H9 (cell line): ENCODE measurements at regions not wholly inside any gene's neighbourhood (a gene's known extent, or its start where the extent isn't known, plus 50 kb on each side); places are given as distances from the start of the nearest gene placed in this dataset.

ENCODE experiments used
- DNase-seq: peaks from one replicate; pipeline ENCODE4 v3.0.0-alpha.2; 2017
- H2AFZ ChIP-seq: one replicate; pipeline ENCODE4 v1.6.1; 2013; ENCODE audit warnings: mild to moderate bottlenecking, low read length, control low read depth, moderate library complexity
- H2AK5ac ChIP-seq: 2 replicates; pipeline ENCODE4 v1.6.1; 2013; ENCODE audit warnings: low read length, control low read depth, mixed read lengths; ENCODE audit not compliant: insufficient read length
- H2BK120ac ChIP-seq: one replicate; pipeline ENCODE4 v1.6.1; 2013; ENCODE audit warnings: low read depth, mild to moderate bottlenecking, low read length, control low read depth, inconsistent platforms; ENCODE audit not compliant: poor library complexity, severe bottlenecking
- H2BK12ac ChIP-seq: 2 replicates; pipeline ENCODE4 v1.6.1; 2013; ENCODE audit warnings: low read length, control low read depth, mixed read lengths, low read depth; ENCODE audit not compliant: insufficient read length
- H2BK15ac ChIP-seq: 2 replicates; pipeline ENCODE4 v1.6.1; 2013; ENCODE audit warnings: low read depth, low read length, control low read depth
- H2BK20ac ChIP-seq: one replicate; pipeline ENCODE4 v1.6.1; 2013; ENCODE audit warnings: low read depth, mild to moderate bottlenecking, low read length, control low read depth, inconsistent platforms; ENCODE audit not compliant: poor library complexity, severe bottlenecking
- H2BK5ac ChIP-seq: 2 replicates; pipeline ENCODE4 v1.6.1; 2013; ENCODE audit warnings: low read length, control low read depth, mixed read lengths; ENCODE audit not compliant: insufficient read length
- H3K14ac ChIP-seq: 2 replicates; pipeline ENCODE4 v1.6.1; 2013; ENCODE audit warnings: low read length, control low read depth; ENCODE audit not compliant: insufficient read depth
- H3K18ac ChIP-seq: 2 replicates; pipeline ENCODE4 v1.6.1; 2013; ENCODE audit warnings: low read depth, mild to moderate bottlenecking, mixed read lengths, low read length, control low read depth; ENCODE audit not compliant: insufficient read length
- H3K23ac ChIP-seq: 2 replicates; pipeline ENCODE4 v1.6.1; 2013; ENCODE audit warnings: low read length, control low read depth, mixed read lengths, low read depth; ENCODE audit not compliant: insufficient read length
- H3K23me2 ChIP-seq: 2 replicates; pipeline ENCODE4 v1.6.1; 2013; ENCODE audit warnings: low read depth, mild to moderate bottlenecking, mixed read lengths, low read length, control low read depth; ENCODE audit not compliant: insufficient read length, poor library complexity, severe bottlenecking
- H3K27ac ChIP-seq: 2 replicates; pipeline ENCODE4 v1.5.1; 2013; ENCODE audit warnings: low read length, control low read depth, mixed read lengths, low read depth; ENCODE audit not compliant: insufficient read length
- H3K27me3 ChIP-seq: 2 replicates; pipeline ENCODE4 v1.6.1; 2013; ENCODE audit warnings: low read length, control low read depth, inconsistent platforms; ENCODE audit not compliant: insufficient read depth
- H3K4ac ChIP-seq: 2 replicates; pipeline ENCODE4 v1.6.1; 2013; ENCODE audit warnings: low read depth, mild to moderate bottlenecking, control low read depth, inconsistent platforms, low read length, moderate library complexity
- H3K4me1 ChIP-seq: 2 replicates; pipeline ENCODE4 v1.6.1; 2013; ENCODE audit warnings: low read length, control low read depth, inconsistent platforms; ENCODE audit not compliant: insufficient read depth
- H3K4me2 ChIP-seq: 2 replicates; pipeline ENCODE4 v1.6.1; 2013; ENCODE audit warnings: low read length, control low read depth, mixed read lengths; ENCODE audit not compliant: insufficient read length, insufficient read depth
- H3K56ac ChIP-seq: 2 replicates; pipeline ENCODE4 v1.6.1; 2013; ENCODE audit warnings: low read depth, mild to moderate bottlenecking, mixed read lengths, low read length, control low read depth; ENCODE audit not compliant: insufficient read length
- H3K79me1 ChIP-seq: 2 replicates; pipeline ENCODE4 v1.6.1; 2013; ENCODE audit warnings: low read depth, mild to moderate bottlenecking, moderate library complexity, low read length, control low read depth, inconsistent platforms; ENCODE audit not compliant: insufficient read depth, poor library complexity, severe bottlenecking
- H3K79me2 ChIP-seq: 2 replicates; pipeline ENCODE4 v1.6.1; 2013; ENCODE audit warnings: low read length, control low read depth, inconsistent platforms; ENCODE audit not compliant: insufficient read depth
- H3K9ac ChIP-seq: 2 replicates; pipeline ENCODE4 v1.6.1; 2013; ENCODE audit warnings: low read length, control low read depth, mixed read lengths; ENCODE audit not compliant: insufficient read length; ENCODE audit errors: extremely low read depth
- H3K9me3 ChIP-seq: one replicate; pipeline ENCODE4 v1.6.1; 2013; ENCODE audit warnings: low read depth, low read length, inconsistent platforms; ENCODE audit not compliant: control insufficient read depth
- H3T11ph ChIP-seq: one replicate; pipeline ENCODE4 v1.6.1; 2013; ENCODE audit warnings: mild to moderate bottlenecking, low read length, control low read depth, inconsistent platforms
- H4K20me1 ChIP-seq: one replicate; pipeline ENCODE4 v1.6.1; 2013; ENCODE audit not compliant: control insufficient read depth, insufficient read length, insufficient read depth
- H4K5ac ChIP-seq: 2 replicates; pipeline ENCODE4 v1.6.1; 2013; ENCODE audit warnings: low read depth, mild to moderate bottlenecking, mixed read lengths, low read length, control low read depth; ENCODE audit not compliant: insufficient read length
- H4K8ac ChIP-seq: replicated peaks from 2 replicates; pipeline ENCODE4 v1.6.1; 2013; ENCODE audit warnings: low read length, control low read depth, mixed read lengths, low read depth; ENCODE audit not compliant: insufficient read length
- H4K91ac ChIP-seq: 2 replicates; pipeline ENCODE4 v1.6.1; 2013; ENCODE audit warnings: low read depth, mild to moderate bottlenecking, moderate library complexity, mixed read lengths, low read length, control low read depth; ENCODE audit not compliant: insufficient read length
- H3K27ac Mint-ChIP-seq, 3 experiments: 2 replicates in 2 of 3; 3 replicates in 1 of 3; pipeline ENCODE4 v1.8.0; 2020 to 2021; ENCODE audit warnings: mixed read lengths in 3 of 3, mild to moderate bottlenecking in 1 of 3, moderate library complexity in 1 of 3
- H3K27me3 Mint-ChIP-seq: 2 replicates; pipeline ENCODE4 v1.8.0; 2021; ENCODE audit warnings: low read depth, mild to moderate bottlenecking, moderate library complexity, mixed read lengths
- H3K36me3 Mint-ChIP-seq, 3 experiments: 2 replicates in 2 of 3; 3 replicates in 1 of 3; pipeline ENCODE4 v1.8.0; 2020 to 2021; ENCODE audit warnings: low read depth in 3 of 3, mixed read lengths in 3 of 3; ENCODE audit not compliant: insufficient read depth in 1 of 3
- H3K4me1 Mint-ChIP-seq, 2 experiments: 2 replicates each; pipeline ENCODE4 v1.8.0; 2020; ENCODE audit warnings: mixed read lengths in 2 of 2
- H3K4me3 Mint-ChIP-seq, 2 experiments: 2 replicates in 1 of 2; 3 replicates in 1 of 2; pipeline ENCODE4 v1.8.0; 2020 to 2021; ENCODE audit warnings: mild to moderate bottlenecking in 2 of 2, mixed read lengths in 2 of 2, moderate library complexity in 1 of 2
- H3K9me3 Mint-ChIP-seq, 2 experiments: 2 replicates in 1 of 2; 3 replicates in 1 of 2; pipeline ENCODE4 v1.8.0; 2020; ENCODE audit warnings: mild to moderate bottlenecking in 2 of 2, mixed read lengths in 2 of 2, moderate library complexity in 1 of 2
- WGBS: extraction: QIAGEN DNeasy Blood & Tissue Kit; methylation state at CpG from one replicate; pipeline ENCODE4 v1.1.7; 2013; ENCODE audit warnings: missing lambda C conversion rate, low lambda C conversion rate, mixed read lengths; ENCODE audit not compliant: insufficient read length; ENCODE audit errors: extremely low coverage; 5-methylcytosine and 5-hydroxymethylcytosine counted together
- TF ChIP-seq, protein P1 (sequence below): fragments of 200-600 bp; sonication (generic); conservative IDR thresholded peaks from 3 replicates; pipeline ENCODE4 v1.8.0; 2021; ENCODE audit warnings: antibody characterized with exemption, mild to moderate bottlenecking

DNA sequence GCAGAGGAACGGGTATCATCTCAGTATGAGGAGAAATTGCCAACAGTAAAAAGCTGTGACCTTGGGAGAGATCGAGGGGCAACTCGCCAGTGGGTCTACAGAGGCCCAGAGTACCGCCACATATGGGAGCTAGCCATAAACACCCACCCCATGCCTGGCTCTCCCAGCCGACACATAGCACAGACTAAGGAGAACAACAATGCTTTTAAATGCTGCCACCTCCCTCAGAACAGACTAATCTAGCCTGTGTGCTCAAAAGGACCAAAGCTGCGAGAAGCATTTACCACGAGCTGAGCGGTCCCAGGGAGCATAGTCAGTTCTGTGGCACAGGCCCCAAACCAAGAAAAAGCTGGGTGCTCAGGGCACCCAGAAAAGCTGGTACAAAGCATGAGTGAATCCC, 73.3 kb downstream of the LSM5 start:
- Histone ChIP-seq H3K4me2 (no peak overlapping the region), H3K79me1 (no peaks in the 10 kb centered on the region), H3K56ac (no peak overlapping the region), H2BK5ac (no peak overlapping the region), H4K8ac (no peak overlapping the region), H2AFZ (no peak overlapping the region), H4K5ac (no peak overlapping the region), H3T11ph (no peak overlapping the region), H3K4ac (no peak overlapping the region), H3K18ac (no peak overlapping the region), H2BK120ac (no peak overlapping the region), H2BK12ac (no peak overlapping the region), H3K27me3 (no peaks in the 10 kb centered on the region), H3K23ac (no peak overlapping the region), H3K79me2 (no peaks in the 10 kb centered on the region), H2BK15ac (no peak overlapping the region), H3K4me1 (no peaks in the 10 kb centered on the region), H3K23me2 (no peaks in the 10 kb centered on the region), H3K9me3 (no peaks in the 10 kb centered on the region), H4K91ac (no peak overlapping the region), H3K27ac (no peak overlapping the region), H2BK20ac (no peak overlapping the region), H3K14ac (no peak overlapping the region), H4K20me1 (no peaks in the 10 kb centered on the region), H2AK5ac (no peak overlapping the region), H3K9ac (no peak overlapping the region)
- TF ChIP-seq, protein P1, sequence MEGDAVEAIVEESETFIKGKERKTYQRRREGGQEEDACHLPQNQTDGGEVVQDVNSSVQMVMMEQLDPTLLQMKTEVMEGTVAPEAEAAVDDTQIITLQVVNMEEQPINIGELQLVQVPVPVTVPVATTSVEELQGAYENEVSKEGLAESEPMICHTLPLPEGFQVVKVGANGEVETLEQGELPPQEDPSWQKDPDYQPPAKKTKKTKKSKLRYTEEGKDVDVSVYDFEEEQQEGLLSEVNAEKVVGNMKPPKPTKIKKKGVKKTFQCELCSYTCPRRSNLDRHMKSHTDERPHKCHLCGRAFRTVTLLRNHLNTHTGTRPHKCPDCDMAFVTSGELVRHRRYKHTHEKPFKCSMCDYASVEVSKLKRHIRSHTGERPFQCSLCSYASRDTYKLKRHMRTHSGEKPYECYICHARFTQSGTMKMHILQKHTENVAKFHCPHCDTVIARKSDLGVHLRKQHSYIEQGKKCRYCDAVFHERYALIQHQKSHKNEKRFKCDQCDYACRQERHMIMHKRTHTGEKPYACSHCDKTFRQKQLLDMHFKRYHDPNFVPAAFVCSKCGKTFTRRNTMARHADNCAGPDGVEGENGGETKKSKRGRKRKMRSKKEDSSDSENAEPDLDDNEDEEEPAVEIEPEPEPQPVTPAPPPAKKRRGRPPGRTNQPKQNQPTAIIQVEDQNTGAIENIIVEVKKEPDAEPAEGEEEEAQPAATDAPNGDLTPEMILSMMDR, result no peak
- no peaks in the 10 kb centered on the region for H3K36me3 Mint-ChIP-seq
- H3K27me3 Mint-ChIP-seq, result peaks cover 5% of the 10 kb centered on the region
- no peak overlapping the region for H3K4me3 Mint-ChIP-seq
- peaks cover 0 to 3% of the 10 kb centered on the region in 2 experiments; a peak in 1 of 4 replicates for H3K4me1 Mint-ChIP-seq
- no peaks in the 10 kb centered on the region for H3K9me3 Mint-ChIP-seq
- no peak overlapping the region for H3K27ac Mint-ChIP-seq
- no peak for DNase-seq
- no CpG with 5 or more reads among the region's 8 CpGs for WGBS
